ENCODE measurements at regions not wholly inside any gene's neighbourhood (a gene's known extent, or its start where the extent isn't known, plus 50 kb on each side); places are given as distances from the start of the nearest gene placed in this dataset.

DNA sequence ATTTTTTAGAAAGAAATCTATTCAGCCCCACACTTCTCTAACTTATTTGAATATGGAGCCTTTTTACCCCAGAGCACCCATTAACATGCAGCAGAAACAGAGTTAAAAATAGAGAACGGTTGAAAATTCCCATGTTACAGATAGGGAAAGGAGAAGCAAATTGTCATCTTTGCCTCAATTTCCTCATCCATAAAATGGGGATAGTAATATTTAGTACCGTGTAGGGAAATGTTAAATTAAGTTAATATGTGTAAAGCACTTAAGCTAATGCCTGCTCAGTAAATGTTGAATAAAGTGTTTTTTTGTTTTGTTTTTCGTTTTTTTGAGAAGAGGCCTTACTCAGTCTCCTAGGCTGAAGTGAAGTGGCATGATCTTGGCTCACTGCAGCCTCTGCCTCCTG is 50.3 kb downstream of the NAV1 start:
- H3K4me1 Mint-ChIP-seq, result no peaks in the 10 kb centered on the region
- DNase-seq, result no peak
- H3K27ac Mint-ChIP-seq, result no peak overlapping the region
- no peak overlapping the region for H3K4me3 Mint-ChIP-seq
- no peaks in the 10 kb centered on the region for H3K9me3 Mint-ChIP-seq
- peaks cover 3% of the 10 kb centered on the region for H3K27me3 Mint-ChIP-seq
- no peaks in the 10 kb centered on the region for H3K36me3 Mint-ChIP-seq

- no peaks in the 10 kb centered on the region for H3K4me1 Mint-ChIP-seq
- peaks cover 3% of the 10 kb centered on the region for H3K27me3 Mint-ChIP-seq
- H3K4me3 Mint-ChIP-seq, result no peak overlapping the region
- H3K27ac Mint-ChIP-seq, result no peak overlapping the region
- H3K36me3 Mint-ChIP-seq, result no peaks in the 10 kb centered on the region
- no peak for DNase-seq
- H3K9me3 Mint-ChIP-seq, result no peaks in the 10 kb centered on the region
These were observed 51.5 kb downstream of the NAV1 start for GRCh38 chr1:201590474-201590873.

GRCh38 chr1:201591348-201591747 is 52.4 kb downstream of the NAV1 start:
- no peaks in the 10 kb centered on the region for H3K9me3 Mint-ChIP-seq
- H3K27ac Mint-ChIP-seq, result no peak overlapping the region
- no peak overlapping the region for H3K4me3 Mint-ChIP-seq
- no peaks in the 10 kb centered on the region for H3K36me3 Mint-ChIP-seq
- no peak for DNase-seq
- H3K27me3 Mint-ChIP-seq, result no peaks in the 10 kb centered on the region
- H3K4me1 Mint-ChIP-seq, result no peaks in the 10 kb centered on the region

GRCh38 chr1:201591981-201592380 is 53.1 kb downstream of the NAV1 start:
- Mint-ChIP-seq H3K4me1 (no peaks in the 10 kb centered on the region), H3K4me3 (no peak overlapping the region), H3K27me3 (no peaks in the 10 kb centered on the region), H3K27ac (no peak overlapping the region), H3K36me3 (no peaks in the 10 kb centered on the region), H3K9me3 (no peaks in the 10 kb centered on the region)
- no peak for DNase-seq

DNA sequence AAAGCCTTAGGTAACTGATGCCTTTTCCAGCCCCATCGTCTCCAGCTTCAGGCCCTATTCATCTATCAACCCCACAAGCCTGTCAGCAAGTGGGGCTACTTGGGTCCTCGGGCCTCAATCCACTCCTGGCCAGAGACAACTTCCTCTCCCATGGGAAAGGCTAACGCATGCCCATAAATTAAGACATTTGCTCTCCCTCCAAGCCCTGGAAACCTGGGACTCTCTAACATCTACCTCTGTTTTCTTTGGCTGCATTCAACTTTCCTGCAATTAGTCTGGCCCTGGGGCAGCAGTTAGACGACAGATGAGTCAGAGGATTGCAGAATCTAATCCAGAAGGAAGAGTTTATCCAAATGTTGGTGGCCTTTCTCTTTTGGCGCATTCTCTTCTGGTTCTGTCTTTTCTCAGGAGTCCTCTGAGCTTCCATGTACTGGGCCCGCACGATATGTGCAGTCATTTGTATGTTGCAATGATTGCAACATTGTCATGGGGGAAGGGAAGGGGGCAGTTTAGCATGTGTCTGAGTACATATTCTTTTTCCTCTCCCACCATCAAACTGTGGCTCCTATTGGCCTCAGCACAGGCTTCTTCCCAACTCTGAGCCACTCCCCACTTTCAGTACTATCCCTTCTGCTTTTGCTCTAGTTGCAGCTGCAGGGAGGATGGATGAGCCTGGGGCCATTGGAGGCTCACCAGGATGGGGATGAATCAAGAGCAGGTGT is 54.4 kb downstream of the NAV1 start:
- no peaks in the 10 kb centered on the region for H3K9me3 Mint-ChIP-seq
- H3K4me1 Mint-ChIP-seq, result no peaks in the 10 kb centered on the region
- no peak overlapping the region for H3K4me3 Mint-ChIP-seq
- no peak overlapping the region for H3K27ac Mint-ChIP-seq
- no peak for DNase-seq
- H3K27me3 Mint-ChIP-seq, result no peaks in the 10 kb centered on the region
- H3K36me3 Mint-ChIP-seq, result no peaks in the 10 kb centered on the region

GRCh38 chr1:201594575-201595245 is 55.8 kb downstream of the NAV1 start:
- H3K4me1 Mint-ChIP-seq, result no peaks in the 10 kb centered on the region
- H3K4me3 Mint-ChIP-seq, result no peak overlapping the region
- H3K36me3 Mint-ChIP-seq, result no peaks in the 10 kb centered on the region
- no peaks in the 10 kb centered on the region for H3K9me3 Mint-ChIP-seq
- H3K27me3 Mint-ChIP-seq, result no peaks in the 10 kb centered on the region
- DNase-seq, result no peak
- H3K27ac Mint-ChIP-seq, result no peak overlapping the region

- Mint-ChIP-seq H3K4me1 (no peaks in the 10 kb centered on the region), H3K27ac (no peak overlapping the region), H3K9me3 (no peaks in the 10 kb centered on the region), H3K4me3 (no peak overlapping the region), H3K27me3 (no peaks in the 10 kb centered on the region), H3K36me3 (no peaks in the 10 kb centered on the region)
- no peak for DNase-seq
These were observed 56.5 kb downstream of the NAV1 start for GRCh38 chr1:201595381-201595780.

DNA sequence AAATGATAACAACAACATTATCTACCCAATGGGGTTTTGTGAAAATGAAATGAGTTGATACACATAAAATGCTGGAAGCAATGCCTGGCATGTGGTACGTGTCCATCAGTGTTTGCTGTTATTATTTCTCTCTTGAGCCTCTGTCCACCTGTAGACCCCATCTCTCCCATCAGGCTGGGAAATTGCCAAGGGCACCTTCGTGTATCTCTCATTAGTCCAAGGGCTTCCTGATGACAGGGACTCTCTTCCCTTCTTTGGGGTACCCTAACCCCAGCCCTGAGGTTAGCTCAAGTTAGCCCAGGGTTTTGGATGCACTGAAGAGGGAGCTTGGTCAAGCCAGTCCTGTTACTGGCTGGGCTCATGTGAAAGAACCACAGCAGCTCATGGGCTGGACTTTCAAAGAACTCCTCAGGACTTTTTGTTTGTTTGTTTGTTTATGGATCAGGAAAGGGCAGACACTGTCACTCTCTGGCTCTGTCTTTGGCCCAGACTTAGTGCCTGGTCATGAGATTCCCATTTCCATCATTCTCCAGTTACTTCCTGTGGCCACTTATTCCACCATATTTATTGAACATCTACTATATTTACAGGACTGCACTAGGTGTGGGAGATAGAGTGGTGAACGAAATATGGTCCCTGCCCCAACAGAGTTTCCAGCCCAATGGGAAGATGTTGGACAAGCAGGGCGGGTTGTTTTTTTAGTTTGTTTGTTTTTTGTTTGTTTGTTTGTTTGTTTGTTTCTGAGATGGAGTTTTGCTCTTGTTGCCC is 57.4 kb downstream of the NAV1 start:
- no peak for DNase-seq
- Mint-ChIP-seq H3K27me3 (no peaks in the 10 kb centered on the region), H3K4me1 (no peaks in the 10 kb centered on the region), H3K27ac (no peak overlapping the region), H3K9me3 (no peaks in the 10 kb centered on the region), H3K4me3 (no peak overlapping the region), H3K36me3 (no peaks in the 10 kb centered on the region)

GRCh38 chr1:201597551-201598230 is 58.8 kb downstream of the NAV1 start:
- Mint-ChIP-seq H3K36me3 (no peaks in the 10 kb centered on the region), H3K4me3 (no peak overlapping the region), H3K4me1 (no peaks in the 10 kb centered on the region), H3K9me3 (no peaks in the 10 kb centered on the region), H3K27me3 (no peaks in the 10 kb centered on the region), H3K27ac (no peak overlapping the region)
- no peak for DNase-seq

DNA sequence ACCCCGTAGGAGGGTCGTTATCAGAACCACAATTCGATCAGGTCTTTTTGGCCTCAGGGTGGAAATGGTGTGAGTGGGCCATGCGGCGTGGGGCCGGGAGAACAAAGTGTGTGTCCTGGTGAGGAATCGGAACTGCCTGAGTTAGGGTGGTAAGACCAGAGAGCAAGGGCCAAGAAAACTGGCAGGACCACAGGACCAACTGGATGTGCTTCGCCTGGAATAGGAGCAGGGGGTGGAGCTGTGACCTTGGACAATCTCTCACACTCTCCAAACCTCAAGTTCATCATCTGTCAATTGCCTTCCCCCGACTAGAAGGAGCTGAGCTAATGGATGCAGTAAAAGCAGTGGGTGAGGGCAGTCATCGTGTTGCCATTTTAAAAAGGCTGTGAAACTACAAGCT is 59.5 kb downstream of the NAV1 start:
- H3K9me3 Mint-ChIP-seq, result no peaks in the 10 kb centered on the region
- no peaks in the 10 kb centered on the region for H3K4me1 Mint-ChIP-seq
- H3K27me3 Mint-ChIP-seq, result no peaks in the 10 kb centered on the region
- H3K27ac Mint-ChIP-seq, result no peak overlapping the region
- no peak for DNase-seq
- no peak overlapping the region for H3K4me3 Mint-ChIP-seq
- H3K36me3 Mint-ChIP-seq, result no peaks in the 10 kb centered on the region

- no peaks in the 10 kb centered on the region for H3K36me3 Mint-ChIP-seq
- no peaks in the 10 kb centered on the region for H3K27me3 Mint-ChIP-seq
- H3K27ac Mint-ChIP-seq, result no peak overlapping the region
- no peak overlapping the region for H3K4me3 Mint-ChIP-seq
- no peak for DNase-seq
- H3K4me1 Mint-ChIP-seq, result no peaks in the 10 kb centered on the region
- no peaks in the 10 kb centered on the region for H3K9me3 Mint-ChIP-seq
These were observed 60.0 kb downstream of the NAV1 start for GRCh38 chr1:201598973-201599372.

DNA sequence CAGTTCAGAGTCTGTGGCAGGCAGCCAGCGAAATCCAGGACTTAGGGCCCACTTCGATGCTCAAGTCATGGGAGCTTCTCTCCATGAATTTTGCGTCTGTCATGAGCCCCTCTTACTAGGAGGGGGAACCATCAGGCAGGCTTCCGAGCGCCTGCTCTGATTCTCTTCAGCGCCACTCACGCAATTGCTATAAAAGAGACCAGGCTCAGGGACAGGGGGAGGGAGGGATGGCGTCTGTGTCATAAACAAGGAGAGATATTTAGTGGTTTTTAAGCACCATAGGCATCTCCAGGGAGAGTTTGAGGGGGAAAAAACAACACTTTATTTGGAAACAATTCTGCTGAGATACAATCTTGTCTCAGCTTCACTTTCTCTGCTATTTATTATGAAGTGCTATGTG is 60.6 kb downstream of the NAV1 start:
- H3K4me3 Mint-ChIP-seq, result no peak overlapping the region
- H3K27ac Mint-ChIP-seq, result no peak overlapping the region
- H3K36me3 Mint-ChIP-seq, result no peaks in the 10 kb centered on the region
- no peaks in the 10 kb centered on the region for H3K27me3 Mint-ChIP-seq
- no peak for DNase-seq
- H3K9me3 Mint-ChIP-seq, result no peaks in the 10 kb centered on the region
- no peaks in the 10 kb centered on the region for H3K4me1 Mint-ChIP-seq

DNA sequence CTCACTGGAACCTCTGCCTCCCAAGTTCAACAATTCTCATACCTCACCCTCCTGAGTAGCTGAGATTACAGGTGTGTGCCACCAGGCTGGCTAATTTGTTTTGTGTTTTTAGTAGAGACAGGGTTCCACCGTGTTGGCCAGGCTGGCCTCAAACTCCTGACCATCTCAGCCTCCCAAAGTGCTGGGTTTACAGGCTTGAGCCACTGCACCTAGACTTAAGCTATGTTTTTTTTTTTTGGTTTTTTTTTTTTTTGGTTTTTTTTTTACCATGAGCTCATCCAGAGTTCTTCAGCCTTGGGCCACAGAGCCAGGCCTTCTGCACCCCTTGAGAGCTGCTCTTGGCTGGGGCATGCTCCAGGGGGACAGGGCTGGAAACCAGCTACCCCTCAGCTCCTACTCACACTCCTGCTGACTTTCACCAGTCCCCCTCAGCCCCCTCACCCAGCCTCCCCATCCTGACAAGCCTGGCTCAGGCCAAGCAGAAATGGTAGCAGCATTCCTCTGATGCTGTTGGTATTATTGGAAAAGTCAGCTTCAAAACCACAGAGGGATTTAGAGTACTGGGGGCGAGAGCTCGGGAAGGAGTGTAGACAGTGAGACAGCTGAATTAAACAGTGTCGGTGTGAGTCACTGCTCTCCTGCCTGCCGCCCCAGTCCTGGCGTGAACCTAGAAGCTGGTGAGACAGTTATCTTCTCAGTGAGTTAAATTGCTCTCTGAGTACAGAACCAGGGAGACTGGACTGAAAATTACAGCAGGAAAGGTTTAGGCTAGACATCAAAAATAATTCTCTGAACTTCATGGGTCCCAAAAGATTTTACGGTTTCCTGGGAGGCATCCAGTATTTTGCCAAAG is 63.7 kb downstream of the NAV1 start:
- no peak for DNase-seq
- Mint-ChIP-seq H3K4me3 (no peak overlapping the region), H3K27ac (no peak overlapping the region)

GRCh38 chr1:201603613-201604232 is 64.8 kb downstream of the NAV1 start:
- no peak overlapping the region for H3K27ac Mint-ChIP-seq
- no peak overlapping the region for H3K4me3 Mint-ChIP-seq
- H3K9me3 Mint-ChIP-seq, result no peaks in the 10 kb centered on the region
- H3K27me3 Mint-ChIP-seq, result no peaks in the 10 kb centered on the region
- DNase-seq, result no peak
- H3K36me3 Mint-ChIP-seq, result no peaks in the 10 kb centered on the region
- no peaks in the 10 kb centered on the region for H3K4me1 Mint-ChIP-seq

More for the DNA sequence above, 63.7 kb downstream of the NAV1 start:
- H3K9me3 Mint-ChIP-seq, result no peaks in the 10 kb centered on the region
- no peaks in the 10 kb centered on the region for H3K36me3 Mint-ChIP-seq
- H3K27me3 Mint-ChIP-seq, result no peaks in the 10 kb centered on the region
- H3K4me1 Mint-ChIP-seq, result no peaks in the 10 kb centered on the region

Measured in activated naive CD8-positive, alpha-beta T cell treated with anti-CD3 and anti-CD28 coated beads for 36 hours (primary cell).